Panc1 (cell line): ENCODE measurements at regions not wholly inside any gene's neighbourhood (a gene's known extent, or its start where the extent isn't known, plus 50 kb on each side); places are given as distances from the start of the nearest gene placed in this dataset.

Source experiments
- ATAC-seq: fragments of 200-7000 bp; cut with Tn5 transposase; 2 replicates; pipeline ENCODE4 v1.9.1; 2020; ENCODE audit warnings: mild to moderate bottlenecking, moderate library complexity
- BruUV-seq: library from RNA; stranded (reverse); fragments of 400-500 nt; replicated peaks from 2 replicates; lab custom pipeline; 2021; lab: Mats Ljungman, UMichigan
- CTCF ChIA-PET: fragments of 300-600 bp; sonication (Branson Sonifier 250); formaldehyde crosslinking; loops from one replicate; lab custom pipeline; 2022; ENCODE audit warnings: antibody characterized with exemption; lab: Charles Lee
- POLR2A ChIA-PET: fragments of 300-600 bp; sonication (Branson Sonifier 250); formaldehyde crosslinking; loops from one replicate; lab custom pipeline; 2022; ENCODE audit warnings: antibody characterized with exemption; lab: Charles Lee
- DNase-seq: peaks from one replicate; pipeline ENCODE4 v3.0.0-alpha.2; 2010; ENCODE audit warnings: low read depth, low spot score
- H3K27ac ChIP-seq: 2 replicates; pipeline ENCODE4 v1.5.1; 2011; ENCODE audit warnings: mild to moderate bottlenecking, low read length, inconsistent platforms
- H3K27me3 ChIP-seq: fragments of 200-500 bp; sonication (Bioruptor generic); 2 replicates; pipeline ENCODE4 v1.6.0; 2014; ENCODE audit warnings: low read length, inconsistent platforms; ENCODE audit not compliant: control insufficient read depth, insufficient read depth
- H3K36me3 ChIP-seq: fragments of 200-500 bp; sonication (Bioruptor generic); 2 replicates; pipeline ENCODE4 v1.5.1; 2014; ENCODE audit warnings: inconsistent platforms, mild to moderate bottlenecking, low read length, moderate library complexity; ENCODE audit not compliant: control insufficient read depth, insufficient read depth
- H3K4me1 ChIP-seq: 2 replicates; pipeline ENCODE4 v1.5.1; 2011; ENCODE audit warnings: inconsistent platforms, mild to moderate bottlenecking, low read length, moderate library complexity; ENCODE audit not compliant: control insufficient read depth, insufficient read depth
- H3K4me3 ChIP-seq, 2 experiments: 2 replicates each; pipeline ENCODE4 v1.5.1; 2011 to 2012; ENCODE audit warnings: low read depth in 2 of 2, low read length in 2 of 2, mild to moderate bottlenecking in 2 of 2, inconsistent platforms in 1 of 2, moderate library complexity in 1 of 2
- H3K9me3 ChIP-seq: fragments of 200-500 bp; sonication (Bioruptor generic); 2 replicates; pipeline ENCODE4 v1.5.1; 2014; ENCODE audit warnings: low read depth, mild to moderate bottlenecking, inconsistent platforms, low read length, moderate library complexity; ENCODE audit not compliant: control insufficient read depth, insufficient read depth
- CTCF ChIP-seq: fragments of 450-650 bp; IDR thresholded peaks from 2 replicates; pipeline ENCODE4 v1.5.1; 2017; ENCODE audit warnings: mild to moderate bottlenecking
- POLR2AphosphoS5 ChIP-seq: IDR thresholded peaks from 2 replicates; pipeline ENCODE4 v1.6.1; 2012; ENCODE audit warnings: mild to moderate bottlenecking, low read depth, low read length, moderate library complexity
- REST ChIP-seq, 2 experiments: IDR thresholded peaks; 2 replicates each; pipeline ENCODE4 v1.6.1; 2011 to 2012; ENCODE audit warnings: low read depth in 2 of 2, control low read depth in 1 of 2, low read length in 1 of 2, mild to moderate bottlenecking in 1 of 2, moderate library complexity in 1 of 2; ENCODE audit not compliant: insufficient read depth in 1 of 2
- SIN3A ChIP-seq: IDR thresholded peaks from 2 replicates; pipeline ENCODE4 v1.6.1; 2012; ENCODE audit warnings: low read depth, mild to moderate bottlenecking, low read length, moderate library complexity, borderline replicate concordance; ENCODE audit not compliant: insufficient read depth
- TCF7L2 ChIP-seq: IDR thresholded peaks from 2 replicates; pipeline ENCODE4 v1.6.1; 2011; ENCODE audit warnings: mild to moderate bottlenecking, low read depth, low read length, inconsistent platforms
- in situ Hi-C: cut with HindIII; loops from 2 replicates; pipeline ENCODE4 v1.10.0; 2016; ENCODE audit warnings: low sequenced_read_pairs, low pct_unique_long_range_greater_than_20kb
- intact Hi-C: fragments of 100-400 bp; cut with micrococcal nuclease; formaldehyde crosslinking; loops from one replicate; pipeline ENCODE4 v1.10.0; 2022; ENCODE audit not compliant: unreplicated experiment

GRCh38 chr7:145263886-145264285 is 428.0 kb upstream of the TPK1 start:
- POLR2A ChIA-PET = no interaction called here

GRCh38 chr7:145252031-145252430 is 416.2 kb upstream of the TPK1 start:
- ATAC-seq (no peak), DNase-seq (no peak)
- no TSS peak for BruUV-seq
- ChIA-PET POLR2A (no interaction called here), CTCF (no interaction called here)
- Histone ChIP-seq H3K36me3 (no peaks in the 10 kb centered on the region), H3K9me3 (no peaks in the 10 kb centered on the region), H3K27me3 (no peaks in the 10 kb centered on the region), H3K27ac (no peak overlapping the region), H3K4me3 (no peak overlapping the region), H3K4me1 (no peaks in the 10 kb centered on the region)
- intact Hi-C loops = no loop called here
- TF ChIP-seq TCF7L2 (no peak), CTCF (no peak), SIN3A (no peak), REST (IDR thresholded peaks at IDR 0.05; ENCODE audit: insufficient read depth in 1 of 2, low read depth in 2 of 2, low read length in 1 of 2) (no peak), POLR2AphosphoS5 (no peak)
- in situ Hi-C loops = no loop called here

More at GRCh38 chr7:145263886-145264285, 428.0 kb upstream of the TPK1 start:
- no peaks in the 10 kb centered on the region for H3K36me3 ChIP-seq
- BruUV-seq = no TSS peak
- H3K27me3 ChIP-seq = no peaks in the 10 kb centered on the region
- TF ChIP-seq REST (IDR thresholded peaks at IDR 0.05; ENCODE audit: insufficient read depth in 1 of 2, low read depth in 2 of 2, low read length in 1 of 2) (no peak), POLR2AphosphoS5 (no peak), SIN3A (no peak), TCF7L2 (no peak), CTCF (no peak)
- DNase-seq = no peak
- no peaks in the 10 kb centered on the region for H3K9me3 ChIP-seq
- H3K4me3 ChIP-seq = no peak overlapping the region
- CTCF ChIA-PET = no interaction called here
- intact Hi-C loops = no loop called here
- ATAC-seq = no peak
- H3K27ac ChIP-seq = no peak overlapping the region
- H3K4me1 ChIP-seq = no peaks in the 10 kb centered on the region
- in situ Hi-C loops = no loop called here
